Activated CD8-positive, alpha-beta memory T cell treated with anti-CD3 and anti-CD28 coated beads for 4 hours (primary cell): ENCODE measurements at regions not wholly inside any gene's neighbourhood (a gene's known extent, or its start where the extent isn't known, plus 50 kb on each side); places are given as distances from the start of the nearest gene placed in this dataset.
"Not testable (repeated sequence)": the region's sequence is repeated elsewhere in the genome, so short reads cannot be mapped to it uniquely, and the experiment has no call there.

Experiments
- DNase-seq, 2 donors: peaks; one replicate each; pipeline ENCODE4 v3.0.0-alpha.2; 2020; ENCODE audit warnings: low read depth in 2 of 2

- no peak for DNase-seq
Measured at GRCh38 chr5:99317136-99317535, 388.3 kb upstream of the CHD1 start.

- DNase-seq, result no peak
Measured at GRCh38 chr5:99316484-99316883, 387.7 kb upstream of the CHD1 start.

GRCh38 chr5:99315413-99316183, 386.8 kb upstream of the CHD1 start:
- DNase-seq, result no peak

- DNase-seq, result no peak
Measured at GRCh38 chr5:99314721-99315120, 385.9 kb upstream of the CHD1 start.

- DNase-seq, result no peak
Measured at GRCh38 chr5:99308131-99308530, 379.3 kb upstream of the CHD1 start.

GRCh38 chr5:99305045-99305580, 376.3 kb upstream of the CHD1 start:
- DNase-seq, result no peak

GRCh38 chr5:99285606-99286005, 356.8 kb upstream of the CHD1 start:
- no peak for DNase-seq

GRCh38 chr5:99275128-99275527, 346.3 kb upstream of the CHD1 start:
- no peak for DNase-seq

- no peak for DNase-seq
Measured at GRCh38 chr5:99272576-99272975, 343.8 kb upstream of the CHD1 start.

GRCh38 chr5:99258819-99259218, 330.0 kb upstream of the CHD1 start:
- no peak for DNase-seq

GRCh38 chr5:99248066-99248465, 319.3 kb upstream of the CHD1 start:
- no peak for DNase-seq

GRCh38 chr5:99247346-99247745, 318.5 kb upstream of the CHD1 start:
- DNase-seq, result no peak

GRCh38 chr5:99243111-99243510, 314.3 kb upstream of the CHD1 start:
- no peak for DNase-seq

GRCh38 chr5:99239826-99240360, 311.1 kb upstream of the CHD1 start:
- DNase-seq, result no peak

GRCh38 chr5:99191206-99191745, 262.5 kb upstream of the CHD1 start:
- no peak for DNase-seq

GRCh38 chr5:99187611-99188010, 258.8 kb upstream of the CHD1 start:
- no peak for DNase-seq

- no peak for DNase-seq
Measured at GRCh38 chr5:99179206-99179605, 250.4 kb upstream of the CHD1 start.

- DNase-seq, result no peak
Measured at GRCh38 chr5:99177796-99178195, 249.0 kb upstream of the CHD1 start.

GRCh38 chr5:99176186-99176585, 247.4 kb upstream of the CHD1 start:
- DNase-seq, result no peak

GRCh38 chr5:99169309-99169708, 240.5 kb upstream of the CHD1 start:
- DNase-seq, result no peak

- not testable (repeated sequence) for DNase-seq
Measured at GRCh38 chr5:99161538-99161937, 232.7 kb upstream of the CHD1 start.

- no peak for DNase-seq
Measured at GRCh38 chr5:99156688-99157087, 227.9 kb upstream of the CHD1 start.

GRCh38 chr5:99143283-99143795, 214.5 kb upstream of the CHD1 start:
- DNase-seq, result not testable (repeated sequence)
